ENCODE measurements at regions not wholly inside any gene's neighbourhood (a gene's known extent, or its start where the extent isn't known, plus 50 kb on each side); places are given as distances from the start of the nearest gene placed in this dataset.

- H3K4me3 ChIP-seq (ENCODE audit: low read length in 2 of 2) = no peak overlapping the region
- H3K27ac ChIP-seq (ENCODE audit: low read depth in 1 of 2, low read length in 2 of 2) = no peak overlapping the region
- no peaks in the 10 kb centered on the region for H3K36me3 ChIP-seq (ENCODE audit: control insufficient read depth in 1 of 2, insufficient read depth in 2 of 2, low read length in 1 of 2)
- whole genome bisulfite sequencing, 2 donors = 34 to 36% methylated on average over 5 of the region's 5 CpGs
- no peak for DNase-seq
- H3K4me1 ChIP-seq (ENCODE audit: control insufficient read depth in 1 of 2, insufficient read depth in 2 of 2, low read length in 2 of 2) = no peaks in the 10 kb centered on the region
- intact Hi-C loops (cut with DNase I) = no loop called here
- H3K27me3 ChIP-seq (ENCODE audit: control insufficient read depth in 1 of 2, insufficient read depth in 2 of 2, low read length in 1 of 2) = no peaks in the 10 kb centered on the region
- H3K9me3 ChIP-seq (ENCODE audit: control insufficient read depth, low read length) = no peaks in the 10 kb centered on the region
- ATAC-seq (ENCODE audit: low FRiP score) = no peak
Observed at GRCh38 chr2:201971531-201972228, 62.0 kb upstream of the FZD7 start.

- Histone ChIP-seq H3K4me1 (ENCODE audit: control insufficient read depth in 1 of 2, insufficient read depth in 2 of 2, low read length in 2 of 2) (no peaks in the 10 kb centered on the region), H3K9me3 (ENCODE audit: control insufficient read depth, low read length) (no peaks in the 10 kb centered on the region), H3K27ac (ENCODE audit: low read depth in 1 of 2, low read length in 2 of 2) (no peak overlapping the region), H3K36me3 (ENCODE audit: control insufficient read depth in 1 of 2, insufficient read depth in 2 of 2, low read length in 1 of 2) (no peaks in the 10 kb centered on the region), H3K4me3 (ENCODE audit: low read length in 2 of 2) (no peak overlapping the region), H3K27me3 (ENCODE audit: control insufficient read depth in 1 of 2, insufficient read depth in 2 of 2, low read length in 1 of 2) (no peaks in the 10 kb centered on the region)
- intact Hi-C loops (cut with DNase I) = no loop called here
- ATAC-seq (ENCODE audit: low FRiP score) (no peak), DNase-seq (no peak)
- WGBS, 2 donors = 95 to 96% methylated on average over 10 of the region's 10 CpGs
Observed at GRCh38 chr2:201972621-201973255, 60.9 kb upstream of the FZD7 start.

GRCh38 chr2:201973305-201973928 lies 60.2 kb upstream of the FZD7 start:
- DNase-seq (no peak), ATAC-seq (ENCODE audit: low FRiP score) (no peak)
- Histone ChIP-seq H3K36me3 (ENCODE audit: control insufficient read depth in 1 of 2, insufficient read depth in 2 of 2, low read length in 1 of 2) (no peaks in the 10 kb centered on the region), H3K4me3 (ENCODE audit: low read length in 2 of 2) (no peak overlapping the region), H3K27ac (ENCODE audit: low read depth in 1 of 2, low read length in 2 of 2) (no peak overlapping the region), H3K4me1 (ENCODE audit: control insufficient read depth in 1 of 2, insufficient read depth in 2 of 2, low read length in 2 of 2) (no peaks in the 10 kb centered on the region), H3K9me3 (ENCODE audit: control insufficient read depth, low read length) (no peaks in the 10 kb centered on the region), H3K27me3 (ENCODE audit: control insufficient read depth in 1 of 2, insufficient read depth in 2 of 2, low read length in 1 of 2) (no peaks in the 10 kb centered on the region)
- intact Hi-C loops (cut with DNase I) = no loop called here
- 88 to 94% methylated on average over 10 of the region's 10 CpGs for WGBS, 2 donors

GRCh38 chr2:201974171-201975100 lies 59.2 kb upstream of the FZD7 start:
- DNase-seq (no peak), ATAC-seq (ENCODE audit: low FRiP score) (no peak)
- no peaks in the 10 kb centered on the region for H3K9me3 ChIP-seq (ENCODE audit: control insufficient read depth, low read length)
- 81 to 86% methylated on average over 12 of the region's 12 CpGs for WGBS, 2 donors
- H3K36me3 ChIP-seq (ENCODE audit: control insufficient read depth in 1 of 2, insufficient read depth in 2 of 2, low read length in 1 of 2) = no peaks in the 10 kb centered on the region
- no peak overlapping the region for H3K4me3 ChIP-seq (ENCODE audit: low read length in 2 of 2)
- H3K4me1 ChIP-seq (ENCODE audit: control insufficient read depth in 1 of 2, insufficient read depth in 2 of 2, low read length in 2 of 2) = no peaks in the 10 kb centered on the region
- no peaks in the 10 kb centered on the region for H3K27me3 ChIP-seq (ENCODE audit: control insufficient read depth in 1 of 2, insufficient read depth in 2 of 2, low read length in 1 of 2)
- intact Hi-C loops (cut with DNase I) = no loop called here
- no peak overlapping the region for H3K27ac ChIP-seq (ENCODE audit: low read depth in 1 of 2, low read length in 2 of 2)

- Histone ChIP-seq H3K4me1 (ENCODE audit: control insufficient read depth in 1 of 2, insufficient read depth in 2 of 2, low read length in 2 of 2) (no peaks in the 10 kb centered on the region), H3K27me3 (ENCODE audit: control insufficient read depth in 1 of 2, insufficient read depth in 2 of 2, low read length in 1 of 2) (no peaks in the 10 kb centered on the region), H3K36me3 (ENCODE audit: control insufficient read depth in 1 of 2, insufficient read depth in 2 of 2, low read length in 1 of 2) (no peaks in the 10 kb centered on the region), H3K27ac (ENCODE audit: low read depth in 1 of 2, low read length in 2 of 2) (no peak overlapping the region), H3K9me3 (ENCODE audit: control insufficient read depth, low read length) (no peaks in the 10 kb centered on the region), H3K4me3 (ENCODE audit: low read length in 2 of 2) (no peak overlapping the region)
- intact Hi-C loops (cut with DNase I) = no loop called here
- DNase-seq = no peak
- WGBS, 2 donors = 91 to 93% methylated on average over 8 of the region's 8 CpGs
- ATAC-seq (ENCODE audit: low FRiP score) = no peak
Observed at GRCh38 chr2:201975434-201975833, 58.2 kb upstream of the FZD7 start.

- no peak for ATAC-seq (ENCODE audit: low FRiP score)
- intact Hi-C loops (cut with DNase I) = no loop called here
- WGBS, 2 donors = 95 to 97% methylated on average over 3 of the region's 3 CpGs
- no peaks in the 10 kb centered on the region for H3K36me3 ChIP-seq (ENCODE audit: control insufficient read depth in 1 of 2, insufficient read depth in 2 of 2, low read length in 1 of 2)
- DNase-seq = no peak
- no peak overlapping the region for H3K27ac ChIP-seq (ENCODE audit: low read depth in 1 of 2, low read length in 2 of 2)
- no peaks in the 10 kb centered on the region for H3K27me3 ChIP-seq (ENCODE audit: control insufficient read depth in 1 of 2, insufficient read depth in 2 of 2, low read length in 1 of 2)
- no peaks in the 10 kb centered on the region for H3K9me3 ChIP-seq (ENCODE audit: control insufficient read depth, low read length)
- no peaks in the 10 kb centered on the region for H3K4me1 ChIP-seq (ENCODE audit: control insufficient read depth in 1 of 2, insufficient read depth in 2 of 2, low read length in 2 of 2)
- no peak overlapping the region for H3K4me3 ChIP-seq (ENCODE audit: low read length in 2 of 2)
Observed at GRCh38 chr2:201975964-201976612, 57.6 kb upstream of the FZD7 start.

GRCh38 chr2:201977651-201978050 lies 56.0 kb upstream of the FZD7 start:
- no peaks in the 10 kb centered on the region for H3K27me3 ChIP-seq (ENCODE audit: control insufficient read depth in 1 of 2, insufficient read depth in 2 of 2, low read length in 1 of 2)
- H3K36me3 ChIP-seq (ENCODE audit: control insufficient read depth in 1 of 2, insufficient read depth in 2 of 2, low read length in 1 of 2) = no peaks in the 10 kb centered on the region
- 45 to 66% methylated on average over 2 of the region's 2 CpGs for WGBS, 2 donors
- DNase-seq (no peak), ATAC-seq (ENCODE audit: low FRiP score) (no peak)
- H3K9me3 ChIP-seq (ENCODE audit: control insufficient read depth, low read length) = no peaks in the 10 kb centered on the region
- H3K27ac ChIP-seq (ENCODE audit: low read depth in 1 of 2, low read length in 2 of 2) = no peak overlapping the region
- H3K4me1 ChIP-seq (ENCODE audit: control insufficient read depth in 1 of 2, insufficient read depth in 2 of 2, low read length in 2 of 2) = no peaks in the 10 kb centered on the region
- intact Hi-C loops (cut with DNase I) = no loop called here
- H3K4me3 ChIP-seq (ENCODE audit: low read length in 2 of 2) = no peak overlapping the region

- DNase-seq (no peak), ATAC-seq (ENCODE audit: low FRiP score) (no peak)
- Histone ChIP-seq H3K9me3 (ENCODE audit: control insufficient read depth, low read length) (no peaks in the 10 kb centered on the region), H3K27ac (ENCODE audit: low read depth in 1 of 2, low read length in 2 of 2) (no peak overlapping the region), H3K36me3 (ENCODE audit: control insufficient read depth in 1 of 2, insufficient read depth in 2 of 2, low read length in 1 of 2) (no peaks in the 10 kb centered on the region), H3K4me3 (ENCODE audit: low read length in 2 of 2) (no peak overlapping the region), H3K4me1 (ENCODE audit: control insufficient read depth in 1 of 2, insufficient read depth in 2 of 2, low read length in 2 of 2) (no peaks in the 10 kb centered on the region), H3K27me3 (ENCODE audit: control insufficient read depth in 1 of 2, insufficient read depth in 2 of 2, low read length in 1 of 2) (no peaks in the 10 kb centered on the region)
- intact Hi-C loops (cut with DNase I) = no loop called here
- 46 to 54% methylated on average over 4 of the region's 4 CpGs for WGBS, 2 donors
Observed at GRCh38 chr2:201978333-201978732, 55.3 kb upstream of the FZD7 start.
